Motor neuron (in vitro differentiated cells): ENCODE measurements at regions not wholly inside any gene's neighbourhood (a gene's known extent, or its start where the extent isn't known, plus 50 kb on each side); places are given as distances from the start of the nearest gene placed in this dataset.
"Not testable (repeated sequence)": the region's sequence is repeated elsewhere in the genome, so short reads cannot be mapped to it uniquely, and the experiment has no call there.

Source experiments
- ATAC-seq, 8 experiments: fragments of 200-7000 bp; cut with Tn5 transposase; replicated peaks in 6 of 8; 2 replicates each; pipeline ENCODE4 v1.8.0; 2021; ENCODE audit warnings: mild to moderate bottlenecking in 8 of 8, moderate library complexity in 8 of 8
- H3K27ac ChIP-seq, 2 donors: fragments of 250-450 bp; sonication (Bioruptor Pico); 2 replicates each; pipeline ENCODE4 v1.9.0; 2021; ENCODE audit warnings: antibody characterized with exemption in 2 of 2, mild to moderate bottlenecking in 2 of 2, moderate library complexity in 1 of 2
- H3K4me1 ChIP-seq, 2 donors: fragments of 250-450 bp; sonication (Bioruptor Pico); replicated peaks in 1 of 2; 2 replicates each; pipeline ENCODE4 v1.6.1; 2021; ENCODE audit warnings: antibody characterized with exemption in 2 of 2, mild to moderate bottlenecking in 2 of 2, moderate library complexity in 1 of 2
- H3K4me3 ChIP-seq, 5 donors: fragments of 250-450 bp; sonication (Bioruptor Pico); 2 replicates each; pipeline ENCODE4 v1.9.0; 2021; ENCODE audit warnings: antibody characterized with exemption in 5 of 5, mild to moderate bottlenecking in 5 of 5, moderate library complexity in 4 of 5
- WGBS, 10 experiments: fragments of 450-650 bp; shearing (Covaris generic); methylation state at CpG; one replicate each; pipeline ENCODE4 v1.0.0; 2022; 5-methylcytosine and 5-hydroxymethylcytosine counted together
- in situ Hi-C, 9 experiments: fragments of 400-800 bp; cut with MboI; loops; one replicate each; pipeline ENCODE4 v1.15.0; 2021; ENCODE audit warnings: low sequenced_read_pairs in 9 of 9, low pct_unique_long_range_greater_than_20kb in 2 of 9; ENCODE audit not compliant: unreplicated experiment in 9 of 9

- H3K4me1 ChIP-seq: no peaks in the 10 kb centered on the region
- H3K27ac ChIP-seq: no peak overlapping the region
- in situ Hi-C loops: no loop called here
- 0 to 100% (median 87%) methylated on average over 1 to 15 of the region's 27 CpGs; no CpG with 5 or more reads in 2 of the 10 experiments for WGBS, 10 experiments
- no peak overlapping the region for H3K4me3 ChIP-seq
- no peak for ATAC-seq
Measured at GRCh38 chr11:134609361-134610115, 197.5 kb upstream of the B3GAT1 start.

- WGBS, 10 experiments: 10 to 100% (median 56%) methylated on average over 1 to 7 of the region's 7 CpGs; no CpG with 5 or more reads in 2 of the 10 experiments
- no peak overlapping the region for H3K27ac ChIP-seq
- ATAC-seq: no peak
- H3K4me1 ChIP-seq: no peaks in the 10 kb centered on the region
- no peak overlapping the region for H3K4me3 ChIP-seq
- in situ Hi-C loops: no loop called here
Measured at GRCh38 chr11:134607963-134608750, 196.1 kb upstream of the B3GAT1 start.

GRCh38 chr11:134606251-134606650 lies 194.2 kb upstream of the B3GAT1 start:
- no peaks in the 10 kb centered on the region for H3K4me1 ChIP-seq
- H3K4me3 ChIP-seq: no peak overlapping the region
- no peak overlapping the region for H3K27ac ChIP-seq
- ATAC-seq: no peak
- 0 to 100% (median 62%) methylated on average over 1 to 6 of the region's 6 CpGs for WGBS, 10 experiments
- in situ Hi-C loops: no loop called here

GRCh38 chr11:134604886-134605285 lies 192.8 kb upstream of the B3GAT1 start:
- Histone ChIP-seq H3K4me3 (no peak overlapping the region), H3K4me1 (no peaks in the 10 kb centered on the region), H3K27ac (no peak overlapping the region)
- in situ Hi-C loops: no loop called here
- no peak for ATAC-seq
- 0 to 88% (median 67%) methylated on average over 1 to 3 of the region's 3 CpGs; no CpG with 5 or more reads in 1 of the 10 experiments for WGBS, 10 experiments

- no peak overlapping the region for H3K4me3 ChIP-seq
- WGBS, 10 experiments: 8 to 59% (median 28%) methylated on average over 1 to 5 of the region's 6 CpGs; no CpG with 5 or more reads in 2 of the 10 experiments
- in situ Hi-C loops: no loop called here
- ATAC-seq: peak in 3 of 8 experiments; percentile 34 to 54 (median 50)
- H3K27ac ChIP-seq: no peak overlapping the region
- H3K4me1 ChIP-seq: peaks cover 4 to 5% of the 10 kb centered on the region in 2 donors
Measured at GRCh38 chr11:134599299-134599771, 187.3 kb upstream of the B3GAT1 start.

GRCh38 chr11:134598368-134598767 lies 186.3 kb upstream of the B3GAT1 start:
- in situ Hi-C loops: no loop called here
- no peak for ATAC-seq
- no peak overlapping the region for H3K27ac ChIP-seq
- peaks cover 4 to 5% of the 10 kb centered on the region in 2 donors for H3K4me1 ChIP-seq
- WGBS, 10 experiments: 0 to 96% (median 26%) methylated on average over 1 to 5 of the region's 5 CpGs; no CpG with 5 or more reads in 3 of the 10 experiments
- no peak overlapping the region for H3K4me3 ChIP-seq

GRCh38 chr11:134597452-134597851 lies 185.4 kb upstream of the B3GAT1 start:
- WGBS, 10 experiments: 23 to 94% (median 90%) methylated on average over 2 to 5 of the region's 8 CpGs; no CpG with 5 or more reads in 7 of the 10 experiments
- H3K4me1 ChIP-seq: peaks cover 4 to 5% of the 10 kb centered on the region in 2 donors
- no peak for ATAC-seq
- in situ Hi-C loops: no loop called here
- H3K4me3 ChIP-seq: no peak overlapping the region
- H3K27ac ChIP-seq: no peak overlapping the region

- no peak for ATAC-seq
- 41 to 83% (median 80%) methylated on average over 1 to 3 of the region's 3 CpGs; no CpG with 5 or more reads in 4 of the 10 experiments for WGBS, 10 experiments
- in situ Hi-C loops: no loop called here
- Histone ChIP-seq H3K27ac (no peak overlapping the region), H3K4me3 (no peak overlapping the region), H3K4me1 (peaks cover 4 to 5% of the 10 kb centered on the region in 2 donors)
Measured at GRCh38 chr11:134596404-134596803, 184.4 kb upstream of the B3GAT1 start.

GRCh38 chr11:134592391-134592990 lies 180.4 kb upstream of the B3GAT1 start:
- H3K27ac ChIP-seq: no peak overlapping the region
- in situ Hi-C loops: no loop called here
- H3K4me3 ChIP-seq: no peak overlapping the region
- no peaks in the 10 kb centered on the region for H3K4me1 ChIP-seq
- peak in 5 of 8 experiments; percentile 26 to 67 (median 50) for ATAC-seq

- Histone ChIP-seq H3K27ac (no peak overlapping the region), H3K4me3 (no peak overlapping the region), H3K4me1 (no peaks in the 10 kb centered on the region)
- in situ Hi-C loops: no loop called here
- WGBS, 10 experiments: 8 to 100% (median 81%) methylated on average over 2 to 3 of the region's 3 CpGs
- no peak for ATAC-seq
Measured at GRCh38 chr11:134591338-134591737, 179.3 kb upstream of the B3GAT1 start.

GRCh38 chr11:134589129-134589528 lies 177.1 kb upstream of the B3GAT1 start:
- 0 to 83% (median 40%) methylated on average over 1 to 5 of the region's 5 CpGs; no CpG with 5 or more reads in 1 of the 10 experiments for WGBS, 10 experiments
- Histone ChIP-seq H3K27ac (no peak overlapping the region), H3K4me1 (peaks cover 6% of the 10 kb centered on the region in 2 donors), H3K4me3 (no peak overlapping the region)
- no peak for ATAC-seq
- in situ Hi-C loops: no loop called here

GRCh38 chr11:134588460-134589110 lies 176.5 kb upstream of the B3GAT1 start:
- H3K4me1 ChIP-seq: peaks cover 9 to 11% of the 10 kb centered on the region in 2 donors
- H3K27ac ChIP-seq, ATAC-seq, H3K4me3 ChIP-seq, in situ Hi-C loops: not testable (repeated sequence)
- WGBS, 10 experiments: 37 to 93% (median 69%) methylated on average over 3 to 6 of the region's 20 CpGs; no CpG with 5 or more reads in 6 of the 10 experiments
